K562 (cell line): ENCODE measurements at regions not wholly inside any gene's neighbourhood (a gene's known extent, or its start where the extent isn't known, plus 50 kb on each side); places are given as distances from the start of the nearest gene placed in this dataset.

ENCODE experiments used
- HINFP ChIP-seq: fragments of 450-650 bp; conservative IDR thresholded peaks from 2 replicates; pipeline ENCODE4 v1.6.1; 2016; ENCODE audit warnings: missing genetic modification characterization, low read depth, mild to moderate bottlenecking, control low read depth, missing compliant biosample characterization
- KHSRP ChIP-seq: fragments of 450-650 bp; IDR thresholded peaks from 2 replicates; pipeline ENCODE4 v1.6.1; 2017
- MCM3 ChIP-seq: fragments of 450-650 bp; IDR thresholded peaks from 2 replicates; pipeline ENCODE4 v1.6.1; 2016
- PBX2 ChIP-seq, 2 experiments: IDR thresholded peaks in 1 of 2; conservative IDR thresholded peaks in 1 of 2; 2 replicates each; pipeline ENCODE4 v1.6.1; 2016; ENCODE audit warnings: low read depth in 2 of 2, mild to moderate bottlenecking in 1 of 2, missing compliant biosample characterization in 1 of 2, missing genetic modification characterization in 1 of 2, moderate library complexity in 1 of 2
- SIN3B ChIP-seq: fragments of 450-650 bp; IDR thresholded peaks from 2 replicates; pipeline ENCODE4 v1.6.1; 2017; ENCODE audit warnings: low read depth, mild to moderate bottlenecking, moderate library complexity
- THRB ChIP-seq: fragments of 450-650 bp; formaldehyde crosslinking; conservative IDR thresholded peaks from 2 replicates; pipeline ENCODE4 v1.4.0; 2022; ENCODE audit warnings: mild to moderate bottlenecking, missing genetic modification characterization
- TF ChIP-seq, protein P1 (sequence below), 2 experiments: fragments of 450-650 bp in 1 of 2; sonication (generic) in 1 of 2; formaldehyde crosslinking in 1 of 2; IDR thresholded peaks in 1 of 2; conservative IDR thresholded peaks in 1 of 2; 2 replicates each; pipeline versions ENCODE4 v1.6.1 to v1.8.1; 2016 to 2023; ENCODE audit warnings: mild to moderate bottlenecking in 2 of 2, moderate library complexity in 2 of 2, inconsistent platforms in 1 of 2, missing genetic modification reagents in 1 of 2
- TF ChIP-seq, protein P2 (sequence below): fragments of 200-800 bp; sonication (Bioruptor generic); IDR thresholded peaks from 2 replicates; pipeline ENCODE4 v1.6.1; 2016; ENCODE audit warnings: missing genetic modification characterization, missing compliant biosample characterization

GRCh38 chr2:226680719-226681118 lies 118.9 kb downstream of the IRS1 start:
- TF ChIP-seq, protein P1, sequence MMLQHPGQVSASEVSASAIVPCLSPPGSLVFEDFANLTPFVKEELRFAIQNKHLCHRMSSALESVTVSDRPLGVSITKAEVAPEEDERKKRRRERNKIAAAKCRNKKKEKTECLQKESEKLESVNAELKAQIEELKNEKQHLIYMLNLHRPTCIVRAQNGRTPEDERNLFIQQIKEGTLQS (IDR thresholded peaks at IDR 0.05): no peak
- TF ChIP-seq, protein P1 (CRISPR knock-in tag; conservative IDR thresholded peaks at IDR 0.05): no peak
- TF ChIP-seq KHSRP (no peak), SIN3B (no peak), THRB (CRISPR knock-in tag) (no peak), PBX2 (CRISPR knock-in tag; IDR thresholded peaks at IDR 0.05; ENCODE audit: low read depth) (no peak), PBX2 (tag; conservative IDR thresholded peaks at IDR 0.05; ENCODE audit: low read depth) (no peak), HINFP (tag) (no peak), MCM3 (no peak)
- TF ChIP-seq, protein P2, sequence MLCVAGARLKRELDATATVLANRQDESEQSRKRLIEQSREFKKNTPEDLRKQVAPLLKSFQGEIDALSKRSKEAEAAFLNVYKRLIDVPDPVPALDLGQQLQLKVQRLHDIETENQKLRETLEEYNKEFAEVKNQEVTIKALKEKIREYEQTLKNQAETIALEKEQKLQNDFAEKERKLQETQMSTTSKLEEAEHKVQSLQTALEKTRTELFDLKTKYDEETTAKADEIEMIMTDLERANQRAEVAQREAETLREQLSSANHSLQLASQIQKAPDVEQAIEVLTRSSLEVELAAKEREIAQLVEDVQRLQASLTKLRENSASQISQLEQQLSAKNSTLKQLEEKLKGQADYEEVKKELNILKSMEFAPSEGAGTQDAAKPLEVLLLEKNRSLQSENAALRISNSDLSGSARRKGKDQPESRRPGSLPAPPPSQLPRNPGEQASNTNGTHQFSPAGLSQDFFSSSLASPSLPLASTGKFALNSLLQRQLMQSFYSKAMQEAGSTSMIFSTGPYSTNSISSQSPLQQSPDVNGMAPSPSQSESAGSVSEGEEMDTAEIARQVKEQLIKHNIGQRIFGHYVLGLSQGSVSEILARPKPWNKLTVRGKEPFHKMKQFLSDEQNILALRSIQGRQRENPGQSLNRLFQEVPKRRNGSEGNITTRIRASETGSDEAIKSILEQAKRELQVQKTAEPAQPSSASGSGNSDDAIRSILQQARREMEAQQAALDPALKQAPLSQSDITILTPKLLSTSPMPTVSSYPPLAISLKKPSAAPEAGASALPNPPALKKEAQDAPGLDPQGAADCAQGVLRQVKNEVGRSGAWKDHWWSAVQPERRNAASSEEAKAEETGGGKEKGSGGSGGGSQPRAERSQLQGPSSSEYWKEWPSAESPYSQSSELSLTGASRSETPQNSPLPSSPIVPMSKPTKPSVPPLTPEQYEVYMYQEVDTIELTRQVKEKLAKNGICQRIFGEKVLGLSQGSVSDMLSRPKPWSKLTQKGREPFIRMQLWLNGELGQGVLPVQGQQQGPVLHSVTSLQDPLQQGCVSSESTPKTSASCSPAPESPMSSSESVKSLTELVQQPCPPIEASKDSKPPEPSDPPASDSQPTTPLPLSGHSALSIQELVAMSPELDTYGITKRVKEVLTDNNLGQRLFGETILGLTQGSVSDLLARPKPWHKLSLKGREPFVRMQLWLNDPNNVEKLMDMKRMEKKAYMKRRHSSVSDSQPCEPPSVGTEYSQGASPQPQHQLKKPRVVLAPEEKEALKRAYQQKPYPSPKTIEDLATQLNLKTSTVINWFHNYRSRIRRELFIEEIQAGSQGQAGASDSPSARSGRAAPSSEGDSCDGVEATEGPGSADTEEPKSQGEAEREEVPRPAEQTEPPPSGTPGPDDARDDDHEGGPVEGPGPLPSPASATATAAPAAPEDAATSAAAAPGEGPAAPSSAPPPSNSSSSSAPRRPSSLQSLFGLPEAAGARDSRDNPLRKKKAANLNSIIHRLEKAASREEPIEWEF (CRISPR knock-in tag): no peak
